Lower leg skin (tissue), 3 donors: ENCODE measurements at regions not wholly inside any gene's neighbourhood (a gene's known extent, or its start where the extent isn't known, plus 50 kb on each side); places are given as distances from the start of the nearest gene placed in this dataset.

Experiments used
- CTCF ChIP-seq, 3 donors: fragments of 450-650 bp; IDR thresholded peaks; one replicate each; pipeline ENCODE4 v1.5.1; 2016; ENCODE audit warnings: antibody characterized with exemption in 3 of 3, mild to moderate bottlenecking in 3 of 3, moderate library complexity in 2 of 3
- POLR2A ChIP-seq, 2 donors: fragments of 450-650 bp; IDR thresholded peaks; one replicate each; pipeline ENCODE4 v1.6.1; 2016 to 2017; ENCODE audit warnings: antibody characterized with exemption in 2 of 2, mild to moderate bottlenecking in 1 of 2, moderate library complexity in 1 of 2

GRCh38 chr1:99370476-99370875 lies 106.2 kb downstream of the PLPPR4 start:
- TF ChIP-seq CTCF (IDR thresholded peaks at IDR 0.05) (no peak), POLR2A (IDR thresholded peaks at IDR 0.05) (no peak)
